SW 1271 (cell line): ENCODE measurements at regions not wholly inside any gene's neighbourhood (a gene's known extent, or its start where the extent isn't known, plus 50 kb on each side); places are given as distances from the start of the nearest gene placed in this dataset.
"Not testable (repeated sequence)": the region's sequence is repeated elsewhere in the genome, so short reads cannot be mapped to it uniquely, and the experiment has no call there.

ENCODE experiments used
- DNase-seq, 2 experiments: peaks; one replicate each; lab custom pipeline; 2025; lab: John Stamatoyannopoulos, UW

GRCh38 chr6:3672339-3672738, 79.2 kb downstream of the PXDC1 start:
- DNase-seq: not testable (repeated sequence)

GRCh38 chr6:3671382-3671781, 80.1 kb downstream of the PXDC1 start:
- no peak for DNase-seq

GRCh38 chr6:3670356-3670755, 81.2 kb downstream of the PXDC1 start:
- no peak for DNase-seq

GRCh38 chr6:3669916-3670315, 81.6 kb downstream of the PXDC1 start:
- no peak for DNase-seq

- DNase-seq: no peak
Observed at GRCh38 chr6:3665608-3666007, 85.9 kb downstream of the PXDC1 start.

- DNase-seq: no peak
Observed at GRCh38 chr6:3664625-3665041, 86.9 kb downstream of the PXDC1 start.

- DNase-seq: no peak
Observed at GRCh38 chr6:3663811-3664210, 87.7 kb downstream of the PXDC1 start.

- no peak for DNase-seq
Observed at GRCh38 chr6:3663081-3663480, 88.4 kb downstream of the PXDC1 start.

- no peak for DNase-seq
Observed at GRCh38 chr6:3661390-3661789, 90.1 kb downstream of the PXDC1 start.

GRCh38 chr6:3660473-3660872, 91.0 kb downstream of the PXDC1 start:
- DNase-seq: no peak

GRCh38 chr6:3659748-3660147, 91.8 kb downstream of the PXDC1 start:
- no peak for DNase-seq

GRCh38 chr6:3656076-3656475, 95.4 kb downstream of the PXDC1 start:
- DNase-seq: no peak

- DNase-seq: no peak
Observed at GRCh38 chr6:3654898-3655297, 96.6 kb downstream of the PXDC1 start.

- no peak for DNase-seq
Observed at GRCh38 chr6:3654436-3654835, 97.1 kb downstream of the PXDC1 start.

- DNase-seq: no peak
Observed at GRCh38 chr6:3653528-3654070, 97.9 kb downstream of the PXDC1 start.

- no peak for DNase-seq
Observed at GRCh38 chr6:3651698-3652229, 99.7 kb downstream of the PXDC1 start.

GRCh38 chr6:3650959-3651697, 100.4 kb downstream of the PXDC1 start:
- no peak for DNase-seq

- DNase-seq: no peak
Observed at GRCh38 chr6:3650076-3650958, 101.2 kb downstream of the PXDC1 start.

- DNase-seq: no peak
Observed at GRCh38 chr6:3648724-3649123, 102.8 kb downstream of the PXDC1 start.

- DNase-seq: no peak
Observed at GRCh38 chr6:3646616-3647362, 104.7 kb downstream of the PXDC1 start.

- no peak for DNase-seq
Observed at GRCh38 chr6:3644739-3645012, 106.8 kb downstream of the PXDC1 start.
